H1 (cell line): ENCODE measurements at regions not wholly inside any gene's neighbourhood (a gene's known extent, or its start where the extent isn't known, plus 50 kb on each side); places are given as distances from the start of the nearest gene placed in this dataset.

Experiments
- CTCF ChIA-PET: fragments of 300-600 bp; sonication (Branson Sonifier 250); formaldehyde crosslinking; loops from one replicate; lab custom pipeline; 2021; ENCODE audit not compliant: partially characterized antibody; lab: Charles Lee
- POLR2A ChIA-PET: fragments of 300-600 bp; sonication (Branson Sonifier 250); formaldehyde crosslinking; loops from one replicate; lab custom pipeline; 2021; ENCODE audit warnings: inconsistent platforms; ENCODE audit not compliant: partially characterized antibody; lab: Charles Lee
- DNase-seq, 2 experiments: peaks; one replicate each; pipeline versions ENCODE4 v3.0.0 to v3.0.0-alpha.2; 2010 to 2022; ENCODE audit warnings: low spot score in 2 of 2, low read depth in 1 of 2, mixed read lengths in 1 of 2
- FAIRE-seq: peaks from 2 replicates; lab custom pipeline; 2011; peaks lifted over from hg19 to GRCh38; lab: Jason Lieb, UNC
- H2AFZ ChIP-seq: 2 replicates; pipeline ENCODE4 v1.8.1; 2012; ENCODE audit warnings: low read length, inconsistent platforms
- H2AK5ac ChIP-seq: 2 replicates; pipeline ENCODE4 v1.6.1; 2013; ENCODE audit warnings: low read depth, low read length
- H2BK120ac ChIP-seq: replicated peaks from 2 replicates; pipeline ENCODE3; 2013; ENCODE audit warnings: low read depth, low read length, inconsistent platforms
- H2BK12ac ChIP-seq: 2 replicates; pipeline ENCODE4 v1.6.1; 2013; ENCODE audit warnings: low read depth, low read length
- H2BK15ac ChIP-seq: 2 replicates; pipeline ENCODE4 v1.6.1; 2013; ENCODE audit warnings: low read length
- H2BK20ac ChIP-seq: 2 replicates; pipeline ENCODE4 v1.6.1; 2013; ENCODE audit warnings: low read length
- H2BK5ac ChIP-seq: 2 replicates; pipeline ENCODE4 v1.6.1; 2013; ENCODE audit warnings: low read depth, low read length
- H3K14ac ChIP-seq: 2 replicates; pipeline ENCODE4 v1.6.1; 2013; ENCODE audit warnings: inconsistent platforms; ENCODE audit not compliant: insufficient read length
- H3K18ac ChIP-seq: 2 replicates; pipeline ENCODE4 v1.6.1; 2013; ENCODE audit warnings: low read length; ENCODE audit errors: extremely low read depth
- H3K23ac ChIP-seq: 2 replicates; pipeline ENCODE4 v1.6.1; 2013; ENCODE audit warnings: inconsistent platforms; ENCODE audit not compliant: insufficient read length
- H3K23me2 ChIP-seq: 2 replicates; pipeline ENCODE4 v1.6.1; 2013; ENCODE audit warnings: low read depth, low read length
- H3K27ac ChIP-seq: 2 replicates; pipeline ENCODE4 v1.6.1; 2011; ENCODE audit warnings: low read depth, low read length, inconsistent platforms
- H3K27me3 ChIP-seq, 4 experiments: replicated peaks in 1 of 4; 1 replicate in 1 of 4; 2 replicates in 3 of 4; pipeline versions ENCODE4 v1.6.1 to v1.8.1; 2011 to 2013; ENCODE audit warnings: low read length in 3 of 4, mild to moderate bottlenecking in 3 of 4, inconsistent platforms in 2 of 4, mixed read lengths in 2 of 4, moderate library complexity in 1 of 4; ENCODE audit not compliant: control insufficient read depth in 3 of 4, insufficient read depth in 3 of 4; ENCODE audit errors: extremely low read depth in 1 of 4
- H3K36me3 ChIP-seq, 4 experiments: 2 replicates each; pipeline versions ENCODE4 v1.6.1 to v1.8.1; 2011 to 2013; ENCODE audit warnings: mild to moderate bottlenecking in 4 of 4, low read length in 3 of 4, moderate library complexity in 2 of 4, control low read depth in 1 of 4, inconsistent platforms in 1 of 4; ENCODE audit not compliant: insufficient read depth in 4 of 4, control insufficient read depth in 2 of 4
- H3K4ac ChIP-seq: replicated peaks from 2 replicates; pipeline ENCODE3; 2013; ENCODE audit warnings: low read length, low read depth, mixed read lengths, inconsistent platforms; ENCODE audit not compliant: insufficient read length
- H3K4me1 ChIP-seq, 4 experiments: replicated peaks in 1 of 4; 1 replicate in 1 of 4; 2 replicates in 3 of 4; pipeline versions ENCODE4 v1.6.1 to v1.8.1; 2011 to 2013; ENCODE audit warnings: low read length in 3 of 4, inconsistent platforms in 2 of 4, mixed read lengths in 1 of 4; ENCODE audit not compliant: insufficient read depth in 4 of 4, control insufficient read depth in 3 of 4
- H3K4me2 ChIP-seq, 2 experiments: 2 replicates each; pipeline versions ENCODE4 v1.6.1 to v1.8.1; 2011 to 2013; ENCODE audit warnings: low read depth in 2 of 2, low read length in 2 of 2, control low read depth in 1 of 2, inconsistent platforms in 1 of 2, mild to moderate bottlenecking in 1 of 2; ENCODE audit not compliant: insufficient read depth in 1 of 2
- H3K4me3 ChIP-seq, 4 experiments: fragments of 200-600, 300-600 bp in 1 of 4; sonication (generic), shearing (Covaris generic), sonication (Bioruptor Twin) in 1 of 4; 2 replicates each; pipeline versions ENCODE4 v1.5.1 to v1.8.1; 2011 to 2016; ENCODE audit warnings: low read length in 4 of 4, low read depth in 3 of 4, control low read depth in 2 of 4, inconsistent platforms in 2 of 4, mild to moderate bottlenecking in 2 of 4, mixed read lengths in 1 of 4, moderate library complexity in 1 of 4; ENCODE audit not compliant: insufficient read depth in 2 of 4; ENCODE audit errors: extremely low read depth in 1 of 4
- H3K56ac ChIP-seq: replicated peaks from 2 replicates; pipeline ENCODE3; 2013; ENCODE audit warnings: low read depth, mild to moderate bottlenecking, mixed read lengths, low read length, inconsistent platforms; ENCODE audit not compliant: insufficient read length
- H3K79me1 ChIP-seq: 2 replicates; pipeline ENCODE4 v1.6.1; 2013; ENCODE audit warnings: low read depth, low read length, control low read depth
- H3K79me2 ChIP-seq, 2 experiments: 2 replicates each; pipeline versions ENCODE4 v1.6.1 to v1.8.1; 2012 to 2013; ENCODE audit warnings: low read length in 2 of 2, mild to moderate bottlenecking in 2 of 2, inconsistent platforms in 1 of 2; ENCODE audit not compliant: insufficient read depth in 2 of 2, control insufficient read depth in 1 of 2
- H3K9ac ChIP-seq, 4 experiments: replicated peaks in 1 of 4; 1 replicate in 1 of 4; 2 replicates in 3 of 4; pipeline versions ENCODE4 v1.6.1 to v1.8.1; 2011 to 2013; ENCODE audit warnings: low read depth in 3 of 4, low read length in 3 of 4, control low read depth in 2 of 4, mild to moderate bottlenecking in 2 of 4, moderate library complexity in 2 of 4, inconsistent platforms in 1 of 4; ENCODE audit errors: extremely low read depth in 1 of 4
- H3K9me3 ChIP-seq, 2 experiments: 2 replicates each; pipeline versions ENCODE4 v1.6.1 to v1.8.1; 2012 to 2013; ENCODE audit warnings: mild to moderate bottlenecking in 2 of 2, moderate library complexity in 2 of 2, control low read depth in 1 of 2, inconsistent platforms in 1 of 2, low read depth in 1 of 2, low read length in 1 of 2, mixed read lengths in 1 of 2; ENCODE audit not compliant: insufficient read depth in 2 of 2
- H4K20me1 ChIP-seq, 2 experiments: replicated peaks in 1 of 2; 2 replicates each; pipeline versions ENCODE3 to v1.8.1; 2011 to 2013; ENCODE audit warnings: inconsistent platforms in 2 of 2, low read length in 2 of 2, mild to moderate bottlenecking in 1 of 2; ENCODE audit not compliant: insufficient read depth in 2 of 2, control insufficient read depth in 1 of 2
- H4K5ac ChIP-seq: 2 replicates; pipeline ENCODE4 v1.6.1; 2013; ENCODE audit warnings: low read length, low read depth, mixed read lengths, inconsistent platforms; ENCODE audit not compliant: insufficient read length
- H4K8ac ChIP-seq: 2 replicates; pipeline ENCODE4 v1.8.0; 2013; ENCODE audit warnings: mild to moderate bottlenecking, moderate library complexity, low read length, inconsistent platforms; ENCODE audit not compliant: insufficient read depth; ENCODE audit errors: extremely low read depth
- H4K91ac ChIP-seq: replicated peaks from 2 replicates; pipeline ENCODE3; 2013; ENCODE audit warnings: low read length, mixed read lengths, inconsistent platforms; ENCODE audit not compliant: insufficient read length
- CHD1 ChIP-seq: IDR thresholded peaks from 2 replicates; pipeline ENCODE4 v1.6.1; 2012; ENCODE audit warnings: low read depth, low read length, improper control_type of control experiment
- KDM4A ChIP-seq: IDR thresholded peaks from one replicate; pipeline ENCODE4 v1.7.1; 2012; ENCODE audit warnings: low read depth, mild to moderate bottlenecking, moderate library complexity, low read length, inconsistent platforms; ENCODE audit not compliant: severe bottlenecking
- KDM5A ChIP-seq: fragments of 200-600 bp; IDR thresholded peaks from 2 replicates; pipeline ENCODE4 v1.7.1; 2012; ENCODE audit warnings: mild to moderate bottlenecking, low read length, inconsistent platforms, mixed read lengths
- NANOG ChIP-seq: IDR thresholded peaks from 2 replicates; pipeline ENCODE4 v1.6.1; 2011; ENCODE audit warnings: low read length, low read depth, mild to moderate bottlenecking, inconsistent platforms; ENCODE audit not compliant: insufficient read depth, poor library complexity, severe bottlenecking
- RXRA ChIP-seq: IDR thresholded peaks from 2 replicates; pipeline ENCODE4 v1.6.1; 2011; ENCODE audit warnings: low read depth, mild to moderate bottlenecking, low read length, moderate library complexity; ENCODE audit not compliant: insufficient read depth
- SIN3A ChIP-seq, 2 experiments: IDR thresholded peaks in 1 of 2; conservative IDR thresholded peaks in 1 of 2; 2 replicates each; pipeline ENCODE4 v1.6.1; 2011 to 2012; ENCODE audit warnings: low read length in 2 of 2, improper control_type of control experiment in 1 of 2, low read depth in 1 of 2, mild to moderate bottlenecking in 1 of 2
- SP1 ChIP-seq: IDR thresholded peaks from 2 replicates; pipeline ENCODE4 v1.6.1; 2011; ENCODE audit warnings: low read depth, low read length
- SRF ChIP-seq: IDR thresholded peaks from 2 replicates; pipeline ENCODE4 v1.6.1; 2011; ENCODE audit warnings: mild to moderate bottlenecking, low read depth, low read length, moderate library complexity
- ZNF274 ChIP-seq: IDR thresholded peaks from 2 replicates; pipeline ENCODE4 v1.7.0; 2012; ENCODE audit warnings: low read length, borderline replicate concordance; ENCODE audit errors: extremely low read depth
- WGBS, 2 experiments: shearing (Covaris generic) in 1 of 2; methylation state at CpG; one replicate each; pipeline versions ENCODE4 v1.1.6 to v1.1.7; 2013 to 2015; ENCODE audit warnings: low lambda C conversion rate in 2 of 2, mixed read lengths in 2 of 2, inconsistent platforms in 1 of 2, low coverage in 1 of 2, missing lambda C conversion rate in 1 of 2; ENCODE audit not compliant: insufficient replicate concordance in 2 of 2, insufficient coverage in 1 of 2, insufficient read length in 1 of 2; ENCODE audit errors: extremely low coverage in 1 of 2, missing lambda C conversion rate in 1 of 2; 5-methylcytosine and 5-hydroxymethylcytosine counted together
- TF ChIP-seq, protein P1 (sequence below): IDR thresholded peaks from 2 replicates; pipeline ENCODE4 v1.6.1; 2011; ENCODE audit warnings: low read depth, mild to moderate bottlenecking, low read length; ENCODE audit not compliant: insufficient read depth
- TF ChIP-seq, protein P2 (sequence below): IDR thresholded peaks from 2 replicates; pipeline ENCODE4 v1.6.1; 2012; ENCODE audit warnings: inconsistent platforms

DNA sequence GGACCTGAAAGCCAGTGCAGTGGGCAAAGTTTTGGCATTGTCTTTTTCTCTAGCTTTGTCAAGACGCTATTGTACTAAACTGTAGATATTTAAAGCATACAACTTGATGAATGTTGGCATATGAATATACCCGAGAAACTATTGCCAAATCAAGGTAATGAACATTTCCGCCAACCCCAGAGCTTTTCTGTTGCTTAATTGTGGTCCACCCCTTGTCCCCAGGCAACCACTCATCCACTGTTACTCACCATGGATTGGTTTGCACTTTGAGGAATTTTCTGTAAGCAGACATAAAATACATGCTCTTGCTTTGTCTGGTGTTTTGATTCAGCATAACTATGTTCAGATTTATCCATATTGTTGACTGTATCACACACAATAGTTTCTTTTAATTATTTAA is 688.4 kb downstream of the ADCYAP1 start:
- H4K5ac ChIP-seq, result no peak overlapping the region
- no peaks in the 10 kb centered on the region for H3K79me2 ChIP-seq
- H3K4me3 ChIP-seq, result no peak overlapping the region
- no peaks in the 10 kb centered on the region for H3K36me3 ChIP-seq
- ChIA-PET CTCF (interaction anchor here (1.5 to 1.7 kb wide), 3 partner anchors 10 to 71 kb away, joined by 3 to 5 read pairs (median 3); no protein-coding TSS in a partner anchor), POLR2A (no interaction called here)
- no peak overlapping the region for H4K91ac ChIP-seq
- H4K8ac ChIP-seq, result no peak overlapping the region
- 81% methylated on average over 3 of the region's 3 CpGs; no CpG with 5 or more reads in 1 of the 2 experiments for WGBS, 2 experiments
- H3K27ac ChIP-seq, result no peak overlapping the region
- no peak overlapping the region for H3K4ac ChIP-seq
- H2AK5ac ChIP-seq, result no peak overlapping the region
- H3K23me2 ChIP-seq, result no peaks in the 10 kb centered on the region
- H2BK20ac ChIP-seq, result no peak overlapping the region
- H2BK15ac ChIP-seq, result no peak overlapping the region
- DNase-seq (no peak), FAIRE-seq (no peak)
- no peak overlapping the region for H3K9ac ChIP-seq
- H3K79me1 ChIP-seq, result no peaks in the 10 kb centered on the region
- H3K18ac ChIP-seq, result no peak overlapping the region
- no peaks in the 10 kb centered on the region for H3K27me3 ChIP-seq
- no peak overlapping the region for H2AFZ ChIP-seq
- H2BK120ac ChIP-seq, result no peak overlapping the region
- no peak overlapping the region for H3K14ac ChIP-seq
- H3K56ac ChIP-seq, result no peak overlapping the region
- no peak overlapping the region for H2BK5ac ChIP-seq
- H3K9me3 ChIP-seq, result no peaks in the 10 kb centered on the region
- H3K4me2 ChIP-seq, result no peak overlapping the region
- H3K23ac ChIP-seq, result no peak overlapping the region
- no peak overlapping the region for H2BK12ac ChIP-seq
- H4K20me1 ChIP-seq, result no peaks in the 10 kb centered on the region
- no peaks in the 10 kb centered on the region for H3K4me1 ChIP-seq
- TF ChIP-seq NANOG, result no peak
- TF ChIP-seq SP1, result no peak
- TF ChIP-seq, protein P1, sequence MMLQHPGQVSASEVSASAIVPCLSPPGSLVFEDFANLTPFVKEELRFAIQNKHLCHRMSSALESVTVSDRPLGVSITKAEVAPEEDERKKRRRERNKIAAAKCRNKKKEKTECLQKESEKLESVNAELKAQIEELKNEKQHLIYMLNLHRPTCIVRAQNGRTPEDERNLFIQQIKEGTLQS, result no peak
- no peak for TF ChIP-seq SIN3A (conservative IDR thresholded peaks at IDR 0.05 in 1 of 2, IDR thresholded peaks at IDR 0.05 in 1 of 2; ENCODE audit: low read depth in 1 of 2, low read length in 2 of 2)
- TF ChIP-seq ZNF274, result no peak
- no peak for TF ChIP-seq CHD1
- TF ChIP-seq, protein P2, sequence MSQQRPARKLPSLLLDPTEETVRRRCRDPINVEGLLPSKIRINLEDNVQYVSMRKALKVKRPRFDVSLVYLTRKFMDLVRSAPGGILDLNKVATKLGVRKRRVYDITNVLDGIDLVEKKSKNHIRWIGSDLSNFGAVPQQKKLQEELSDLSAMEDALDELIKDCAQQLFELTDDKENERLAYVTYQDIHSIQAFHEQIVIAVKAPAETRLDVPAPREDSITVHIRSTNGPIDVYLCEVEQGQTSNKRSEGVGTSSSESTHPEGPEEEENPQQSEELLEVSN, result no peak
- TF ChIP-seq KDM5A, result no peak
- no peak for TF ChIP-seq RXRA
- TF ChIP-seq KDM4A, result no peak
- TF ChIP-seq SRF, result no peak
